SK-N-SH treated with all-trans-retinoic acid at 6 μM for 48 hours (cell line): ENCODE measurements at regions not wholly inside any gene's neighbourhood (a gene's known extent, or its start where the extent isn't known, plus 50 kb on each side); places are given as distances from the start of the nearest gene placed in this dataset.

Experiments
- ARNTL ChIP-seq: fragments of 450-650 bp; formaldehyde crosslinking; IDR thresholded peaks from 2 replicates; pipeline ENCODE4 v1.5.0; 2020; ENCODE audit warnings: low read depth, mild to moderate bottlenecking, moderate library complexity, borderline replicate concordance
- BACH2 ChIP-seq: fragments of 250-450 bp; sonication (Bioruptor Pico); IDR thresholded peaks from 2 replicates; pipeline ENCODE4 v1.9.0; 2021; ENCODE audit warnings: mild to moderate bottlenecking, borderline replicate concordance
- PPARA ChIP-seq: fragments of 250-450 bp; sonication (Bioruptor Pico); IDR thresholded peaks from 2 replicates; pipeline ENCODE4 v1.5.0; 2020; ENCODE audit warnings: mild to moderate bottlenecking, borderline replicate concordance
- TF ChIP-seq, protein P1 (sequence below): fragments of 250-450 bp; sonication (Bioruptor Pico); IDR thresholded peaks from 2 replicates; pipeline ENCODE4 v1.8.0; 2020; ENCODE audit warnings: mild to moderate bottlenecking, moderate library complexity, borderline replicate concordance

- TF ChIP-seq ARNTL (no peak), PPARA (no peak), BACH2 (CRISPR knock-in tag) (no peak)
- TF ChIP-seq, protein P1, sequence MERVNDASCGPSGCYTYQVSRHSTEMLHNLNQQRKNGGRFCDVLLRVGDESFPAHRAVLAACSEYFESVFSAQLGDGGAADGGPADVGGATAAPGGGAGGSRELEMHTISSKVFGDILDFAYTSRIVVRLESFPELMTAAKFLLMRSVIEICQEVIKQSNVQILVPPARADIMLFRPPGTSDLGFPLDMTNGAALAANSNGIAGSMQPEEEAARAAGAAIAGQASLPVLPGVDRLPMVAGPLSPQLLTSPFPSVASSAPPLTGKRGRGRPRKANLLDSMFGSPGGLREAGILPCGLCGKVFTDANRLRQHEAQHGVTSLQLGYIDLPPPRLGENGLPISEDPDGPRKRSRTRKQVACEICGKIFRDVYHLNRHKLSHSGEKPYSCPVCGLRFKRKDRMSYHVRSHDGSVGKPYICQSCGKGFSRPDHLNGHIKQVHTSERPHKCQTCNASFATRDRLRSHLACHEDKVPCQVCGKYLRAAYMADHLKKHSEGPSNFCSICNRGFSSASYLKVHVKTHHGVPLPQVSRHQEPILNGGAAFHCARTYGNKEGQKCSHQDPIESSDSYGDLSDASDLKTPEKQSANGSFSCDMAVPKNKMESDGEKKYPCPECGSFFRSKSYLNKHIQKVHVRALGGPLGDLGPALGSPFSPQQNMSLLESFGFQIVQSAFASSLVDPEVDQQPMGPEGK = no peak
These were observed 109.6 kb upstream of the SPRY1 start for GRCh38 chr4:123286903-123287466.
